Fibroblast of mammary gland (primary cell): ENCODE measurements at regions not wholly inside any gene's neighbourhood (a gene's known extent, or its start where the extent isn't known, plus 50 kb on each side); places are given as distances from the start of the nearest gene placed in this dataset.
A peak's percentile ranks its signal among the peaks of the same experiment; 100 is the strongest.

Source experiments
- DNase-seq: peaks from one replicate; pipeline ENCODE4 v3.0.0-alpha.2; 2010; ENCODE audit warnings: low read depth
- H3K4me3 ChIP-seq: 2 replicates; pipeline ENCODE4 v1.5.1; 2011; ENCODE audit warnings: low read depth, mild to moderate bottlenecking, low read length, moderate library complexity; ENCODE audit not compliant: control insufficient read depth
- TF ChIP-seq, protein P1 (sequence below): conservative IDR thresholded peaks from 2 replicates; pipeline ENCODE4 v1.5.1; 2011; ENCODE audit warnings: low read depth, low read length, inconsistent platforms; ENCODE audit not compliant: control insufficient read depth, insufficient read depth

DNA sequence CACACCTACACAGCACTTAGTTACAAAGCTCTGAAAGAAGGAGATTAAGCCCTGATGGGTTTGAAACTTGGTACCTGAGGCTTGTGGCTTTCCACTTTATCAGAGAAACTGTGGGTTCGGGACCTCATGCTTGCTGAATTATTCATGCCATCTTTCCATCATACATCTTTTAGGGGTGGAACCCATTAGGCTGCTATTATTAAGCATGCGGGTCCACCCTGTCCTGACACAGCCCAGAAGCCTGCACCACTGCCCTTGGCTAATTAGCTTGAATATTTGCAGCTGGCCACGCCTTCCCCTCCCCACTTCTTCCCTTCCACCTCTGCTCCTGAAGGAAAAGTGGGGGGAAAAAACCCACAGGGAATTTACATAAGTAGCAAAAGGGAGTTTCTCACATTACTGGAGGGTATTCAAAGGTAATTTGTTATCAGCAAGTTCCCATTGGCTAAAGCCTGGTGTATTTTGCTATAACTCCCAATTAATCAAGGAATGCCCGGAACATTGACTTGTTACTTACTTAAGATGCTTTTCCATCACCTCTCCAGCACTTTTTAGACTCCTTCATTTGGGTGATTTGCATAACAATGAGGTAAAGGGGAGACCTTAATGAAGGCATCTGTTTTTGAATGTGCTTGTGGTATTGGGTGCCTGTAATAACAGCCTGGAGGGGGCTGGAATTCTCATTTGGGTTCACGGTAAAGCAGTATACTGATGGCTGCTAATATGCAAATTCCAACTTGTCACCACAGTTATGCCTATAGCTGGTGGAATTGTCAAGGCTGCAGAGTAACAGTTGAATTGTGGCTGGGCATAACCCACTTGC lies 231.7 kb upstream of the GATB start:
- no peak overlapping the region for H3K4me3 ChIP-seq
- DNase-seq: no peak
- TF ChIP-seq, protein P1, sequence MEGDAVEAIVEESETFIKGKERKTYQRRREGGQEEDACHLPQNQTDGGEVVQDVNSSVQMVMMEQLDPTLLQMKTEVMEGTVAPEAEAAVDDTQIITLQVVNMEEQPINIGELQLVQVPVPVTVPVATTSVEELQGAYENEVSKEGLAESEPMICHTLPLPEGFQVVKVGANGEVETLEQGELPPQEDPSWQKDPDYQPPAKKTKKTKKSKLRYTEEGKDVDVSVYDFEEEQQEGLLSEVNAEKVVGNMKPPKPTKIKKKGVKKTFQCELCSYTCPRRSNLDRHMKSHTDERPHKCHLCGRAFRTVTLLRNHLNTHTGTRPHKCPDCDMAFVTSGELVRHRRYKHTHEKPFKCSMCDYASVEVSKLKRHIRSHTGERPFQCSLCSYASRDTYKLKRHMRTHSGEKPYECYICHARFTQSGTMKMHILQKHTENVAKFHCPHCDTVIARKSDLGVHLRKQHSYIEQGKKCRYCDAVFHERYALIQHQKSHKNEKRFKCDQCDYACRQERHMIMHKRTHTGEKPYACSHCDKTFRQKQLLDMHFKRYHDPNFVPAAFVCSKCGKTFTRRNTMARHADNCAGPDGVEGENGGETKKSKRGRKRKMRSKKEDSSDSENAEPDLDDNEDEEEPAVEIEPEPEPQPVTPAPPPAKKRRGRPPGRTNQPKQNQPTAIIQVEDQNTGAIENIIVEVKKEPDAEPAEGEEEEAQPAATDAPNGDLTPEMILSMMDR: no peak

DNA sequence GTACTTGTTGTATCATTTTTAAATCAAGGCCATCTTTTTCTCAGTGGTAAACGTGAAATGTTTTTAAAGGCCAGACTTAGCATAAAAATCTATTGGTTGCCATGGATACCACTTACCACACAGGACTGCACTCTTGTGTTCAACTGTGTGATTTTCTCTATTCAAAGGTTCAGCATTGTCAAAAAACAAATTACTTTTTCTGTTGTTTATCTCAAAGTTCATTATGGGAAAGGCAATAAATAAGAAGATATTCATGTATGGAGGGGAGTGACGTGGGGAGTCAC lies 231.0 kb upstream of the GATB start:
- H3K4me3 ChIP-seq: no peak overlapping the region
- TF ChIP-seq, protein P1: no peak
- DNase-seq: no peak

DNA sequence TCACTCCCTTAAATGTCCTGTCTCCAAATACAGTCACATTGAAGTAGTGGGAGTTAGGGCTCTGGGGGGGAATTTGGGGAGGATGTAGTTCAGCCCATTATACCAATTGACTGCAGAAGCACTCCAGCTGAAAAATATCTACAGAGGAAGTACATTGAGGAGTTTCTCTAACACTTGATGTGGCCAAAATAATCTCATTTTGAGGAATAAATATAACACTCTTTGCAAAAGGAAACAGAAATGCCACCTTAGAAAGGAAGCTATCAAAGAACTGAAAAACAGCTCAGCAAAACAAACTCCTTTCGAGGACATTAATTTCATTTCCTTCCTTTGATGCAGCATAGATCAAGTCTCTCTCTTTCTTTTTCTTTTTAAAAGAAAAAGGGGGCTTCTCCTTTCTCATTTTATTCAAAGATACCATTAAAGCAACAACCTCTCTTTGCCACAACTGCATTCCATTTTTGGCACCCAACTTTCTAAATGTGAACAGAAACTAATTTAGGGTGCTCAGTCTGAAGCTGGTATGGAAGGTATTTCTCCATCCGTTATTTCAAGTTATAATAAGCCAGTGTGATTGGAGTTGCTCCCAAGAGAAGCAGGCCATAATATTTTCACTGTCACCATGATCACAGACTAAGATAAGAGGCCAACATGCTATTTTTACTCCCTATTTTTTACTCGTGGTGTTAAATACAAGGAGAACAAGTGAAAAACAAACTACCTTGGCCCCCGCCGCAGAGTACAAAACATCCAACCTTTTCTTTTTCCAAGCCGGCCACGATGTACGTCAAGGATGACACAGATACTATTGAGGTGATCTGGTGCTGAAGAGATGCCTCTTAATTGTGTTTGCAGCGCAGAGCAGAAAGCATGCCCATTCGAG lies 230.4 kb upstream of the GATB start:
- TF ChIP-seq, protein P1: no peak
- DNase-seq: no peak
- H3K4me3 ChIP-seq: no peak overlapping the region

DNA sequence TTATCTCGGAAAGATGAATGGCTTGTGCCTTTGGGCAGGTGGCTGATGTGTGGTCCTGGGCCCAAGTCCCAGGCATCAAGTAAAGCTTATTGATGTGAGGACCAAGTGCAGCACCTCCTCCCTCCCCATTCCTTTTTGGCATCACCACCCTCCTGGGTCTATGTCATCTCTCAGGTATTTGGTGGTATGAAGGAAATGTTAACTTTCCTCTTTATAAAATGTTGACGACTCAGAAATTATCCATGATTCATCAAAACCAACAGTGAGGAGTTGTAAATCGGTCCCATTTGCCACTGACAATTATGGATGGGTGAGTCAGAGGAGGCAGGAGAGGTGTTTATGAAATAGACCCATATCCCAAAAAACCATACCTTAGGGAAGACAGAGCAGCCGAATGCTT lies 229.4 kb upstream of the GATB start:
- DNase-seq: peak; percentile 63
- no peak overlapping the region for H3K4me3 ChIP-seq
- TF ChIP-seq, protein P1: no peak

DNA sequence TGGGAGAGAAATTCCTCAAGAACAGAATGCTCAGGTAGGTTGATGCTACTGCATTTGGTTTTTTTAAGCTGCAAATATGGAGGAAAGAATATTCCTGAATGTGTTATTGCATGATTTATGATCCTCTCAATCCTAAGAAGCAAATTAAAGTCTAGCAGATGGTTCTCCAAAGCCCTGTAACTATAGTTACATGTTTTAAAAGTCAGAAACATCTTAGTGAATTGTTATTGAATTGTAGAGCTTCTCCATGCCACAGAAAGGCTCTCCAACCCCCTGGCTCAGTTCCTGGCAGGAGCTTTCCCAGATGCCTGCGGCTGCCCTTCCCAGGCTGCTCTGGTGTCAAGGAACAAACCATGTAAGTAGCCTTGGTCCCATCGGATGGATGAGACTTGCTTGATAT lies 227.8 kb upstream of the GATB start:
- DNase-seq: no peak
- TF ChIP-seq, protein P1: no peak
- H3K4me3 ChIP-seq: no peak overlapping the region

DNA sequence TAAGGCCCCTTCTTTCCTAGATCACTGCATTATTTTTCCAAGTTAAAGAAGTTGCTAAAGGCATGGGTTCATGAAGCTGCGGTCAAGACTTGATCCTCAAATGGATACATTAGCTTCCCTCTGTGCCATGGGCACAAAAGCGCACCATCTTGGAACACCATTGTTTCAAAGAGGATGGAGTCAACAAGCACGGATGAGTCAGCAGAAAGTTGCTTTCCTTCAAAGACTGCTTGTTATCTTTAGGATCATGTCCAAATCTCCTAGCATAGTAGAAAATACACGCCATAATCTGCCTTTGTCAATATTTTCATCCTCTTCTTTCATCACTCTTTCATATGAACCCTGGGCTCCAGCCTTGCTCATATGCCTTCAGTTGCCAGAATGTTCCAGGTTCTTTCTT lies 226.8 kb upstream of the GATB start:
- no peak for DNase-seq
- H3K4me3 ChIP-seq: no peak overlapping the region
- TF ChIP-seq, protein P1: no peak

DNA sequence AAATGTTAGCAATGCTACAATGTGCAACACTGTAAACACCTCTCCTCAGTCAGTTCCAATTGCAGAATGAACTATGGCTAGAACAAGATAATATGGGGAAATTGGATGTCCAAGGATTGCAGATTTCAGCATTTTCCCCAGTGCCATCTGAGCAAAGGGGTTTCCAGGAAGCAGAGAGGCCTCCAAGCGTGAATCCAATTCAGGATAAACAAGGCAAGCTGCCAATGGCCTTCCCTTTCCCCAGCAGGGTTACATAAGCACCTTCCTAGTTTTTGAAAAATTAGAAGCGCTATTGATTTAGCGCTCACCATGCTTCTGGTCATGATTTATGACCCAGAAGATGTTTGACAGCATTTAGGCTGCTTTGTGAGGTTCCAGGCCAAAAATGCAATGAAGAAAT lies 223.0 kb upstream of the GATB start:
- TF ChIP-seq, protein P1: no peak
- H3K4me3 ChIP-seq: no peak overlapping the region
- DNase-seq: no peak
